Aorta (tissue), 5 donors: ENCODE measurements at regions not wholly inside any gene's neighbourhood (a gene's known extent, or its start where the extent isn't known, plus 50 kb on each side); places are given as distances from the start of the nearest gene placed in this dataset.

Experiments
- ATAC-seq: fragments of 200-7000 bp; cut with Tn5 transposase; one replicate; pipeline ENCODE4 v1.9.1; 2022; ENCODE audit warnings: moderate library complexity; ENCODE audit not compliant: low FRiP score
- DNase-seq, 2 donors: peaks; one replicate each; pipeline ENCODE4 v3.0.0-alpha.2; 2020
- H3K27ac ChIP-seq, 2 donors: one replicate each; pipeline ENCODE4 v1.5.1; 2013; ENCODE audit warnings: low read length in 2 of 2, mild to moderate bottlenecking in 2 of 2, moderate library complexity in 2 of 2, control low read depth in 1 of 2, inconsistent platforms in 1 of 2, low read depth in 1 of 2
- H3K27me3 ChIP-seq, 2 donors: one replicate each; pipeline ENCODE4 v1.6.1; 2013; ENCODE audit warnings: control low read depth in 1 of 2, low read length in 1 of 2, mild to moderate bottlenecking in 1 of 2, moderate library complexity in 1 of 2; ENCODE audit not compliant: insufficient read depth in 2 of 2, control insufficient read depth in 1 of 2
- H3K36me3 ChIP-seq, 2 donors: one replicate each; pipeline ENCODE4 v1.6.1; 2013; ENCODE audit warnings: control low read depth in 1 of 2, low read length in 1 of 2, mild to moderate bottlenecking in 1 of 2; ENCODE audit not compliant: insufficient read depth in 2 of 2, control insufficient read depth in 1 of 2
- H3K4me1 ChIP-seq, 2 donors: one replicate each; pipeline ENCODE4 v1.6.1; 2013; ENCODE audit warnings: low read length in 2 of 2, control low read depth in 1 of 2, mild to moderate bottlenecking in 1 of 2, moderate library complexity in 1 of 2; ENCODE audit not compliant: insufficient read depth in 2 of 2, control insufficient read depth in 1 of 2
- H3K4me3 ChIP-seq, 2 donors: one replicate each; pipeline ENCODE4 v1.5.1; 2013; ENCODE audit warnings: low read length in 2 of 2, control low read depth in 1 of 2, mild to moderate bottlenecking in 1 of 2
- H3K9me3 ChIP-seq: one replicate; pipeline ENCODE4 v1.6.1; 2013; ENCODE audit warnings: mild to moderate bottlenecking, low read length; ENCODE audit not compliant: control insufficient read depth
- whole genome bisulfite sequencing, 2 donors: extraction: QIAGEN DNeasy Blood & Tissue Kit; methylation state at CpG; one replicate each; pipeline ENCODE4 v1.1.7; 2013; 5-methylcytosine and 5-hydroxymethylcytosine counted together
- intact Hi-C, 2 donors: fragments of 100-400 bp; cut with DNase I; formaldehyde crosslinking; loops; one replicate each; pipeline versions ENCODE4 v1.14.2 to v1.15.0; 2022
- donor health status: healthy with polysubstance abuse.
- donor health status: Bipolar disorder and iron deficiency.
- donor health status: DM: no; HTN: no; CAD: no.
- donor health status: DM: no; HTN: no; CAD: no.
- donor health status: DM: yes; HTN: yes; CAD: no.

DNA sequence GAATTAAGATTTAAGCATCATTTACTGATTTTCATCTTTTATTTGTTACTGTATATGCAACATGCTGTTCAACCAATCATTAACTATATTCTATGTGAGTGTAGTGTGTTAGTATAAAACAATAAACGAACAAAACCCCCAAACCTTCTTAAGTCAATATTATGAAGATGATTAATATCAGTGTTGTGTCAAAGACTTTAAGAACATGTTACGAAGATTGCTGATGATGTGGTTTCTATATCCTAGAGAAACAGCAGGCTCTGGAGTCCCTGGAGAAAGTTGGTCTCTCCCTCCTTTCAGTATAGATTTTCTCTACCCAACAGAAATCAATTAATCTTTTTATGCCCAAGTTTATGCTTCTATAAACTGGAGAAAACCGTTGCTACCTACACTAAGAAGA, 393.8 kb upstream of the HSF2 start:
- no peak overlapping the region for H3K4me3 ChIP-seq
- H3K27ac ChIP-seq = no peak overlapping the region
- intact Hi-C loops = loop anchor here in 1 of 2 donors (5.0 kb wide), 1 partner anchor 33 kb away; no protein-coding TSS in a partner anchor
- ATAC-seq (no peak), DNase-seq (no peak)
- H3K36me3 ChIP-seq = no peaks in the 10 kb centered on the region
- peaks cover 2% of the 10 kb centered on the region for H3K9me3 ChIP-seq
- no peaks in the 10 kb centered on the region for H3K27me3 ChIP-seq
- 61 to 63% methylated on average over 3 of the region's 3 CpGs for WGBS, 2 donors
- H3K4me1 ChIP-seq = peaks cover 0 to 5% of the 10 kb centered on the region in 2 donors

DNA sequence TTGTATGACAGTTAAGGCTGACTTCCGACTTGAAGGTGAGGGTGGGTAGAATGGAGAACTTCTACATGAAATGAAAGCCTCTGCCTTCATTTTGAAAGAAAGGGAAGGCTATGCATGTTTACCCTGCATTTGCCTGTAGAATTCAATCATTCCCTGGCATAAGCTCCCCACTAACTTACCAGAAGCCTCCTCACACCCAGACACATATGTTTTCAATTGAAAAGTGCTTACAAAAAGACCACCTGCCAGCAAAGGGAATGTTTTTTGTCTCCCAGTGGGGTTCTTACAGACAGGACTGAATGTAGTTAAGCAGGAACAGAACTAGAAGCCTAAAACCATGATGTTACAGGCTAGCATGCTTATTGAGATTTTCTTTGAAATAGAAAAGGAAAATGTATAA, 392.1 kb upstream of the HSF2 start:
- WGBS, 2 donors = 60 to 72% methylated on average over 1 of the region's 1 CpG
- H3K4me3 ChIP-seq = no peak overlapping the region
- no peak overlapping the region for H3K27ac ChIP-seq
- peaks cover 0 to 5% of the 10 kb centered on the region in 2 donors for H3K4me1 ChIP-seq
- DNase-seq = no peak
- no peaks in the 10 kb centered on the region for H3K27me3 ChIP-seq
- H3K36me3 ChIP-seq = no peaks in the 10 kb centered on the region
- H3K9me3 ChIP-seq = peaks cover 2% of the 10 kb centered on the region
- intact Hi-C loops = loop anchor here in 1 of 2 donors (5.0 kb wide), 1 partner anchor 35 kb away; no protein-coding TSS in a partner anchor
- ATAC-seq = no peak

DNA sequence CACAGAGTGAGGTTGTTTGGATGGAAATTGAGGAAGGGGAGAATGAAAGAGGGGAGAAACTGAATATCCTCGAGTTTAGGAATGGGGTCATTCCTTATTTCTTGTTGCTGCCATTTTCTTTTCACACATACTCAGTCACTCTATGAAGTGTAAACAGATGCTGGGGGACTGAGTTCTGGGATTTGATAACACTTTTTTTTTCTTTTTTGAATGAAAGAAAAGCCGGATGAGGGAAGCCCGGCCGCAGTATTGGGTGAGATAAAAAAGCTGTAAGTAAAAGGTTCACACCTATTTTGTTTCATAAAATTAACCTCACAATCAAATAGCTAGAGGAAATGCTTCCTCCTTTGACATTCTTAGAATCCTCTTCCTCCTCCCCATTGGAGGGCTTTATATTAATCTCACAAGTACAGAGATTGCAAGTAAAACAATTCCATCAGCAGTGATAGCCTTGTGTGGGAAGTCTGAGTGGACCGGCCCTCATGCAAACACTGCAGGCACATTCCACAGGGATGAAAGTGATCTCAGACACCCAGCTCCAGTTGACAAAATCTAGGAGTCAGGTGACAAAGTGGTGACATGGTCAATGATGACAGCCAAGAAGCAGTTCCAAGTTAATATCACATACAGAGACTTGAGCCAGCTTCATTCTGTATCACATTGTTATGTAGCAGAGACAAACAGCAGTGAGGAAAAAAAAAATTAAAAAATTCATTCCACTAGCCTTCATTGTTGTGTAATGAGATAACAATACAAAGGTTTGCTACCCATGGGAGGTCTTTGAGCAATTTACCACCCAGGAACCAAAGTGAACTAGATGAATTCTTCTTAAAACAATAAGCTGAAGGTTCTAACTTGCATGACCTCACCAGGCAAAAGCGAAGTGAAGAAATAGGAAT, 391.1 kb upstream of the HSF2 start:
- H3K27me3 ChIP-seq = no peaks in the 10 kb centered on the region
- H3K36me3 ChIP-seq = no peaks in the 10 kb centered on the region
- no peak overlapping the region for H3K27ac ChIP-seq
- no peaks in the 10 kb centered on the region for H3K9me3 ChIP-seq
- peaks cover 0 to 5% of the 10 kb centered on the region in 2 donors for H3K4me1 ChIP-seq
- ATAC-seq (no peak), DNase-seq (no peak)
- intact Hi-C loops = loop anchor here in 1 of 2 donors (5.0 kb wide), 1 partner anchor 36 kb away; no protein-coding TSS in a partner anchor
- 48 to 52% methylated on average over 6 of the region's 6 CpGs for WGBS, 2 donors
- H3K4me3 ChIP-seq = no peak overlapping the region

DNA sequence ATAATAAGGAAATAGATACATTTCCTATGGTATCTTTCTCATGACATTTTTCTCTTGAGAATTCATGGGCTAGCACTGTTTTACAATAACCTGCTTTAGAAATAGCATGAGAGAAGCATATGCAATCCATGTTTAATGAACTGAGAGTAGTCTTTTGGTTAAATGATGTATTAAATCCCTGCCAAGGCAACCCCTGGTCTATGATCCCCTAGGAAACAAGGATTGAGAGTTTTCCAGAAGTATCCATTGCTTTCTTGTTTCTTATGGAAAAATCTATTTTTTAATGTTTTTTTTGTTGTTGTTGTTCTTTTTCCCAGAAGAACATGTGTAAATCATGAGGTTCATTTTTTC, 390.5 kb upstream of the HSF2 start:
- intact Hi-C loops = loop anchor here in 1 of 2 donors (5.0 kb wide), 1 partner anchor 37 kb away; no protein-coding TSS in a partner anchor
- Histone ChIP-seq H3K27me3 (no peaks in the 10 kb centered on the region), H3K9me3 (no peaks in the 10 kb centered on the region), H3K4me3 (no peak overlapping the region), H3K36me3 (no peaks in the 10 kb centered on the region), H3K27ac (no peak overlapping the region), H3K4me1 (peaks cover 0 to 5% of the 10 kb centered on the region in 2 donors)
- ATAC-seq = no peak
- DNase-seq = no peak

DNA sequence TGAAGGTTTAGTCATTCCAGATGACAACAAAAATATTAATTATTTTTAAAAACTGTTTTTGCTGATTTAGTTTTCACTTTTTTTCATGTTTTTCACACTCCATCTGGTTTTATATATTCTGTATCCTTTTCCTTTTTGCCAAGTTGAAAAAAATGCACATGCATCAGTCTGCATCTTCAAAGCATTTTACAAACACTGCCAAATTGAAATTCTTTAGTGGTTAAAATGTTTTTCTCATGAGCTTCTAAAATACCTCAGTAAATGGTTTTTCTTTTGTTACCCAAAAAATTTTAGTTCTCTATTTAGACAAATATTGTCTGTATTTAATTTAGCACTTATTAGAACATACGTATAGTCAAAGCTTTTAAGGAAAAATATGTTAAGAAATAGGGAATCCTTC, 386.9 kb upstream of the HSF2 start:
- Histone ChIP-seq H3K36me3 (no peaks in the 10 kb centered on the region), H3K9me3 (no peaks in the 10 kb centered on the region), H3K27me3 (no peaks in the 10 kb centered on the region), H3K27ac (no peak overlapping the region), H3K4me1 (peaks cover 0 to 5% of the 10 kb centered on the region in 2 donors), H3K4me3 (no peak overlapping the region)
- intact Hi-C loops = no loop called here
- ATAC-seq = no peak
- 84 to 85% methylated on average over 1 of the region's 1 CpG for WGBS, 2 donors
- DNase-seq = no peak

DNA sequence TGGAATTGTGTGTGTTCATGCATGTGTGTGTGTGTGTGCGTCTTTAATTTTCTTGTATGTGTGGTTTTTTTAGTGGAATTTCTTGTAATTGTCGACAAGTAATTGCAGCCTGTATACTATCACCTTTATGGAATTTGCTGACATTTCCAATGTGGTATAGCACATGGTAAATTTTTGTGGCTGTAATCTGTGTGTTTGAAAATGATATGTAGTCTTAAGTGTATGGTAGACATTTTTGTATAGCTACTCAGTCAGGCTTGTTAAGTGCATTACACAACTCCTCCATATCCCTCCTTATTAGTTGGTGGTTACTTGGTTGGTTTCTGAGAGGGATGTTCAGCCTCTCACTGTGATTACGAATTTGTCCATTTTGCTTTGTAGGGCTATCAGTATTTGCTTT, 384.5 kb upstream of the HSF2 start:
- Histone ChIP-seq H3K9me3 (no peaks in the 10 kb centered on the region), H3K4me3 (no peak overlapping the region), H3K27me3 (no peaks in the 10 kb centered on the region), H3K4me1 (no peaks in the 10 kb centered on the region), H3K27ac (no peak overlapping the region), H3K36me3 (no peaks in the 10 kb centered on the region)
- 89 to 94% methylated on average over 3 of the region's 3 CpGs for WGBS, 2 donors
- no peak for ATAC-seq
- no peak for DNase-seq
- intact Hi-C loops = loop anchor here in 1 of 2 donors (5.0 kb wide), 1 partner anchor 63 kb away; no protein-coding TSS in a partner anchor

DNA sequence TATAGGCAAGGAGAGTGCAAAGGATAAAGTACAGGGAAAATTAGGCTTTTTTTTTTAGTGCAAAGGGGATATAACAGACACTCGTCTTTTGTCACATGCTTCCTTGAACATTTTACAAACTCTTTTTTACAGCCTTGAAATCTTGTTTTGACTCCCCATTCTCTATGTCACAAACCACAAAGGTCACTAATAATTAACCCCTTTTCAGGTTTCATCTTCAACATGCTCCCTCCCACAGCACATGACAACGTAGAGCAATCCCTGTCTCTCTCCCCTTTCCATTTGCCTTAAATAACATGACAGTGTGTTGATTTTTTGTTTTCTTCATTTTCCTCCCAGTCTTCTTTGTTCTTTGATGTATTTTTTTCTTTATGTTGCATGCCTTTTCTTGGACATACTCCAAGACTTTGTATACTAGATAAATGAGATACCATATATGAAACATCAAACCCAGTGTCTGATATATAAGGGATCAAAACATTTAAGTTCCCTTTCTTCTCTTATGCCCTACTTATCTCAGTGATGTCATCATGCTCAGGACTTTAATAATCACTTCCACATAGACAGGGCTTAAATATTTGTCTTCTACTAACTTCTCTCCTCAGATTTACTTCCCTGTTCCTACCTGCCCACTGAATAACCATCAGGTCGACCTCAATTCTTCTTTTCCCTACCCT, 378.7 kb upstream of the HSF2 start:
- no peaks in the 10 kb centered on the region for H3K4me1 ChIP-seq
- no peaks in the 10 kb centered on the region for H3K9me3 ChIP-seq

DNA sequence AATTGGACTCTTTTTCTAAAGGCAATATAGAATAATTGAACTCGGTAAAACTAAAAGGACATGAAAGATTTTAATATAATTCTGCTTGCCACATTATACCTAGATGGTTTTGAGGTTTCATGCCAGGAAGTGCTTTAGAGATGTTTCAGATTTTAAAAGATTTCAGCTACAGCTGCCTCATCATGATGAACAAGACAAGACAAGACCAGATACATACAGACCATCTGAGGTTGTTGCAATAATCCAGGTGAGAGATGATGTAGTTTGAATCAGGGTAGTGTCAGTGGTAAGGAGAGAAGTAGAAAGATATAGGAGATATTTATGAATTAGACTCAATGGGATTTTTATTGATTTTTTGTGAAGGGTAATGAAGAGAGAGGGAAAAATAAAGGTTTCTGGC, 374.3 kb upstream of the HSF2 start:
- DNase-seq = no peak
- Histone ChIP-seq H3K36me3 (no peaks in the 10 kb centered on the region), H3K4me1 (no peaks in the 10 kb centered on the region), H3K4me3 (no peak overlapping the region), H3K27me3 (no peaks in the 10 kb centered on the region), H3K27ac (no peak overlapping the region), H3K9me3 (no peaks in the 10 kb centered on the region)
- ATAC-seq = no peak
- intact Hi-C loops = no loop called here
- WGBS, 2 donors = 89 to 91% methylated on average over 1 of the region's 1 CpG

More for the DNA sequence above, 378.7 kb upstream of the HSF2 start:
- Histone ChIP-seq H3K4me3 (no peak overlapping the region), H3K27ac (no peak overlapping the region), H3K27me3 (no peaks in the 10 kb centered on the region), H3K36me3 (no peaks in the 10 kb centered on the region)
- DNase-seq (no peak), ATAC-seq (no peak)
- 75 to 83% methylated on average over 3 of the region's 3 CpGs for WGBS, 2 donors
- intact Hi-C loops = no loop called here
